ENCODE measurements at regions not wholly inside any gene's neighbourhood (a gene's known extent, or its start where the extent isn't known, plus 50 kb on each side); places are given as distances from the start of the nearest gene placed in this dataset.
A peak's percentile ranks its signal among the peaks of the same experiment; 100 is the strongest.

- no peak overlapping the region for H4K12ac ChIP-seq (ENCODE audit: low read depth, low read length)
- no peak overlapping the region for H3K4ac ChIP-seq (ENCODE audit: low read depth, low read length)
- no peak overlapping the region for H3K18ac ChIP-seq (ENCODE audit: low read length)
- H3K79me2 ChIP-seq (ENCODE audit: control insufficient read depth, insufficient read depth, low read length, poor library complexity), result no peaks in the 10 kb centered on the region
- no peak overlapping the region for H3K4me2 ChIP-seq (ENCODE audit: low read length)
- no peak for DNase-seq
- no peak overlapping the region for H2BK12ac ChIP-seq (ENCODE audit: low read length)
- H3K4me3 ChIP-seq (ENCODE audit: low read depth, low read length), result no peak overlapping the region
- no peaks in the 10 kb centered on the region for H3K9me3 ChIP-seq (ENCODE audit: insufficient read depth, low read depth, low read length)
- H3K9ac ChIP-seq (ENCODE audit: low read length), result no peak overlapping the region
- no peaks in the 10 kb centered on the region for H3K27me3 ChIP-seq (ENCODE audit: insufficient read depth, low read length)
- H3K23ac ChIP-seq (ENCODE audit: low read length), result no peak overlapping the region
- no CpG with 5 or more reads among the region's 1 CpG for WGBS (ENCODE audit: extremely low coverage, insufficient coverage, insufficient read length)
- no peak overlapping the region for H2AK5ac ChIP-seq (ENCODE audit: low read length)
- H3K79me1 ChIP-seq (ENCODE audit: low read length), result no peaks in the 10 kb centered on the region
- H2AFZ ChIP-seq (ENCODE audit: insufficient read depth, low read length, poor library complexity), result no peak overlapping the region
- H3K4me1 ChIP-seq (ENCODE audit: control insufficient read depth in 1 of 2, insufficient read depth in 2 of 2, low read length in 2 of 2), result peaks cover 0 to 2% of the 10 kb centered on the region in 2 experiments
- H3K36me3 ChIP-seq (ENCODE audit: control insufficient read depth in 1 of 2, insufficient read depth in 2 of 2, low read length in 2 of 2), result no peaks in the 10 kb centered on the region
- H2BK5ac ChIP-seq (ENCODE audit: low read depth, low read length, poor library complexity), result no peak overlapping the region
- H4K8ac ChIP-seq (ENCODE audit: low read depth, low read length), result no peak overlapping the region
- H2BK120ac ChIP-seq (ENCODE audit: insufficient read depth, low read length, poor library complexity), result no peak overlapping the region
- H3K14ac ChIP-seq (ENCODE audit: low read length), result no peak overlapping the region
- no peak overlapping the region for H4K91ac ChIP-seq (ENCODE audit: low read depth, low read length)
- no peak overlapping the region for H3K27ac ChIP-seq (ENCODE audit: low read depth, low read length)
Measured at GRCh38 chr1:221089803-221090202, 210.6 kb downstream of the HLX start.

GRCh38 chr1:221093903-221094791 lies 214.9 kb downstream of the HLX start:
- no peak for DNase-seq
- H3K27me3 ChIP-seq (ENCODE audit: insufficient read depth, low read length), result no peaks in the 10 kb centered on the region
- H3K36me3 ChIP-seq (ENCODE audit: control insufficient read depth in 1 of 2, insufficient read depth in 2 of 2, low read length in 2 of 2), result no peaks in the 10 kb centered on the region
- H3K14ac ChIP-seq (ENCODE audit: low read length), result no peak overlapping the region
- H3K4me2 ChIP-seq (ENCODE audit: low read length), result no peak overlapping the region
- H2BK12ac ChIP-seq (ENCODE audit: low read length), result no peak overlapping the region
- H2AFZ ChIP-seq (ENCODE audit: insufficient read depth, low read length, poor library complexity), result no peak overlapping the region
- no peaks in the 10 kb centered on the region for H3K9me3 ChIP-seq (ENCODE audit: insufficient read depth, low read depth, low read length)
- WGBS (ENCODE audit: extremely low coverage, insufficient coverage, insufficient read length), result no CpG with 5 or more reads among the region's 5 CpGs
- H3K27ac ChIP-seq (ENCODE audit: low read depth, low read length), result no peak overlapping the region
- peaks cover 0 to 2% of the 10 kb centered on the region in 2 experiments for H3K4me1 ChIP-seq (ENCODE audit: control insufficient read depth in 1 of 2, insufficient read depth in 2 of 2, low read length in 2 of 2)
- H4K8ac ChIP-seq (ENCODE audit: low read depth, low read length), result no peak overlapping the region
- H2AK5ac ChIP-seq (ENCODE audit: low read length), result no peak overlapping the region
- H3K79me1 ChIP-seq (ENCODE audit: low read length), result no peaks in the 10 kb centered on the region
- no peak overlapping the region for H2BK5ac ChIP-seq (ENCODE audit: low read depth, low read length, poor library complexity)
- no peak overlapping the region for H4K91ac ChIP-seq (ENCODE audit: low read depth, low read length)
- H4K12ac ChIP-seq (ENCODE audit: low read depth, low read length), result no peak overlapping the region
- no peaks in the 10 kb centered on the region for H3K79me2 ChIP-seq (ENCODE audit: control insufficient read depth, insufficient read depth, low read length, poor library complexity)
- no peak overlapping the region for H3K18ac ChIP-seq (ENCODE audit: low read length)
- no peak overlapping the region for H3K23ac ChIP-seq (ENCODE audit: low read length)
- H3K9ac ChIP-seq (ENCODE audit: low read length), result no peak overlapping the region
- no peak overlapping the region for H3K4ac ChIP-seq (ENCODE audit: low read depth, low read length)
- H2BK120ac ChIP-seq (ENCODE audit: insufficient read depth, low read length, poor library complexity), result no peak overlapping the region
- H3K4me3 ChIP-seq (ENCODE audit: low read depth, low read length), result no peak overlapping the region

DNA sequence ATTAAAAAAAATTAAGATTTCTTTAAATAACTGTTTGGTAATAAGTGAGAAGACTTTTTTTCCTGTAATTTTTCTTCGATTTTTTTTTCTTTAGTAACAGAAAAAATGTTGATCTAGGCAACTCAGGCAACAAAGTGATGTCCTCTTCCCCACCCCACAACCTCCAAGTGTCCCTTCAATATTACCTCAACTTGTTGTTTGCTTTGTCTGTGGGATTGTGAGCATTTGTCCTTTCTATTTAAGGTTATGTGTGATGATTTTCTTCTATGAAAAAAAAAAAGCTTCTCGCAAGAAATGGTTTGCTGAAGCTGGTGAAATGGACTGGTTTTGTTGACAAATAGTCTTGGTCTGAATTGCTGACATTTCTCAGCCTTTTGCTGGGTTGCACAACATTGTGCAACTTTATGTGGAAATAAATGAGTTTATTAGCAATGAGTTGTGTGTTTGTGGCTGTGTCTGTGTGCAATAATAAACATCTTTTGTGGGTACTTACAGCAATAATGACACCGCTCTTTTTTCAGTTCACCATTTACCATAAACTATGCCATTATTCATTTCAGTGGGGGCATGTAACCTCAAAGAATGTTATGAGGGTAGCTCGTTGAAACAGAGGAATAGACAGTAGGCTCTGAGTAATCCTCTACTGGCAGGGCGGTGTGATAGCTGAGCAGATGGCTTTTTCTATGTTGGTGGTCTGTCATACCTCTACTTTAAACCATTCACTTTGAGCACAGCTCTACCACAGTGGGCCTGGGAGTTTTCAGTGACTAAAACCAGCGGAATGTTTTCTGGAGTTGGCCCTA lies 218.4 kb downstream of the HLX start:
- no peaks in the 10 kb centered on the region for H3K9me3 ChIP-seq (ENCODE audit: insufficient read depth, low read depth, low read length)
- no peak overlapping the region for H2BK5ac ChIP-seq (ENCODE audit: low read depth, low read length, poor library complexity)
- H4K12ac ChIP-seq (ENCODE audit: low read depth, low read length), result no peak overlapping the region
- H3K4me3 ChIP-seq (ENCODE audit: low read depth, low read length), result no peak overlapping the region
- H2AFZ ChIP-seq (ENCODE audit: insufficient read depth, low read length, poor library complexity), result no peak overlapping the region
- no peaks in the 10 kb centered on the region for H3K27me3 ChIP-seq (ENCODE audit: insufficient read depth, low read length)
- no peak overlapping the region for H3K4me2 ChIP-seq (ENCODE audit: low read length)
- H2BK120ac ChIP-seq (ENCODE audit: insufficient read depth, low read length, poor library complexity), result no peak overlapping the region
- no peaks in the 10 kb centered on the region for H3K79me2 ChIP-seq (ENCODE audit: control insufficient read depth, insufficient read depth, low read length, poor library complexity)
- H4K91ac ChIP-seq (ENCODE audit: low read depth, low read length), result no peak overlapping the region
- no peak overlapping the region for H4K8ac ChIP-seq (ENCODE audit: low read depth, low read length)
- H3K4ac ChIP-seq (ENCODE audit: low read depth, low read length), result no peak overlapping the region
- peak; percentile 80 to 85 for DNase-seq
- no CpG with 5 or more reads among the region's 6 CpGs for WGBS (ENCODE audit: extremely low coverage, insufficient coverage, insufficient read length)
- H2AK5ac ChIP-seq (ENCODE audit: low read length), result no peak overlapping the region
- H3K36me3 ChIP-seq (ENCODE audit: control insufficient read depth in 1 of 2, insufficient read depth in 2 of 2, low read length in 2 of 2), result no peaks in the 10 kb centered on the region
- H3K18ac ChIP-seq (ENCODE audit: low read length), result no peak overlapping the region
- peaks cover 0 to 2% of the 10 kb centered on the region in 2 experiments for H3K4me1 ChIP-seq (ENCODE audit: control insufficient read depth in 1 of 2, insufficient read depth in 2 of 2, low read length in 2 of 2)
- no peak overlapping the region for H3K9ac ChIP-seq (ENCODE audit: low read length)
- no peak overlapping the region for H3K23ac ChIP-seq (ENCODE audit: low read length)
- H2BK12ac ChIP-seq (ENCODE audit: low read length), result no peak overlapping the region
- no peak overlapping the region for H3K14ac ChIP-seq (ENCODE audit: low read length)
- H3K27ac ChIP-seq (ENCODE audit: low read depth, low read length), result no peak overlapping the region
- H3K79me1 ChIP-seq (ENCODE audit: low read length), result no peaks in the 10 kb centered on the region

GRCh38 chr1:221098471-221099405 lies 219.5 kb downstream of the HLX start:
- H3K23ac ChIP-seq (ENCODE audit: low read length), result no peak overlapping the region

More at GRCh38 chr1:221098471-221099405, 219.5 kb downstream of the HLX start:
- Histone ChIP-seq H2BK12ac (ENCODE audit: low read length) (no peak overlapping the region), H3K4me3 (ENCODE audit: low read depth, low read length) (no peak overlapping the region), H3K14ac (ENCODE audit: low read length) (no peak overlapping the region), H3K27me3 (ENCODE audit: insufficient read depth, low read length) (no peaks in the 10 kb centered on the region), H3K79me2 (ENCODE audit: control insufficient read depth, insufficient read depth, low read length, poor library complexity) (no peaks in the 10 kb centered on the region), H4K91ac (ENCODE audit: low read depth, low read length) (no peak overlapping the region), H3K27ac (ENCODE audit: low read depth, low read length) (no peak overlapping the region), H3K36me3 (ENCODE audit: control insufficient read depth in 1 of 2, insufficient read depth in 2 of 2, low read length in 2 of 2) (no peaks in the 10 kb centered on the region), H3K4me1 (ENCODE audit: control insufficient read depth in 1 of 2, insufficient read depth in 2 of 2, low read length in 2 of 2) (peaks cover 0 to 2% of the 10 kb centered on the region in 2 experiments), H3K79me1 (ENCODE audit: low read length) (no peaks in the 10 kb centered on the region), H4K12ac (ENCODE audit: low read depth, low read length) (no peak overlapping the region), H2BK120ac (ENCODE audit: insufficient read depth, low read length, poor library complexity) (no peak overlapping the region), H4K8ac (ENCODE audit: low read depth, low read length) (no peak overlapping the region), H3K18ac (ENCODE audit: low read length) (no peak overlapping the region), H3K4ac (ENCODE audit: low read depth, low read length) (no peak overlapping the region), H3K4me2 (ENCODE audit: low read length) (no peak overlapping the region), H3K9ac (ENCODE audit: low read length) (no peak overlapping the region), H2BK5ac (ENCODE audit: low read depth, low read length, poor library complexity) (no peak overlapping the region), H2AFZ (ENCODE audit: insufficient read depth, low read length, poor library complexity) (no peak overlapping the region), H2AK5ac (ENCODE audit: low read length) (no peak overlapping the region), H3K9me3 (ENCODE audit: insufficient read depth, low read depth, low read length) (no peaks in the 10 kb centered on the region)
- peak; percentile 33 to 58 for DNase-seq
- WGBS (ENCODE audit: extremely low coverage, insufficient coverage, insufficient read length), result no CpG with 5 or more reads among the region's 10 CpGs

Data from trophoblast cell (in vitro differentiated cells and primary cell).